ENCODE measurements at regions not wholly inside any gene's neighbourhood (a gene's known extent, or its start where the extent isn't known, plus 50 kb on each side); places are given as distances from the start of the nearest gene placed in this dataset.

GRCh38 chr4:100087743-100088142 lies 102.5 kb downstream of the DDIT4L start:
- TF ChIP-seq CTCF (IDR thresholded peaks at IDR 0.05) (no peak), EP300 (IDR thresholded peaks at IDR 0.05) (no peak), POLR2A (IDR thresholded peaks at IDR 0.05) (no peak)
